ENCODE measurements at regions not wholly inside any gene's neighbourhood (a gene's known extent, or its start where the extent isn't known, plus 50 kb on each side); places are given as distances from the start of the nearest gene placed in this dataset.

DNA sequence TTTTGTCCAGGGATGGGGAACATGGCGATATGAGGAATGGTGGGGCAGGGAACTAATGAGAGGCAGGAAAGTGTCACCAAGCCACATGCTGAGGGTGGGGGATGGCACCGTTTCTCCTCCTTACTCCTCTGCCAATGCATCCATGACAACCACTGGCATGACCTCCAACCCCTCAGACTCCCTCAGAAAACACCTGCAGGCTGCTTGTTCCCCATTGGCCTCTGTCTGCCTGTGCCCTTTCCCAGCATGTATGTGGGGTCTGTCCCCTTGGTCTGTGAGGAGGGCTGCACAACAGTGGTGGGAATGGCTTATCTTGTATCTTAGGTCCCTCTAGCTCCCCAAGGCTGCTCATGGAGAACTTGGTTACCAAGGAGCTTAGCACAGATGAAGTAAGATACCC, 137.2 kb upstream of the NGF start:
- TF ChIP-seq, protein P1, sequence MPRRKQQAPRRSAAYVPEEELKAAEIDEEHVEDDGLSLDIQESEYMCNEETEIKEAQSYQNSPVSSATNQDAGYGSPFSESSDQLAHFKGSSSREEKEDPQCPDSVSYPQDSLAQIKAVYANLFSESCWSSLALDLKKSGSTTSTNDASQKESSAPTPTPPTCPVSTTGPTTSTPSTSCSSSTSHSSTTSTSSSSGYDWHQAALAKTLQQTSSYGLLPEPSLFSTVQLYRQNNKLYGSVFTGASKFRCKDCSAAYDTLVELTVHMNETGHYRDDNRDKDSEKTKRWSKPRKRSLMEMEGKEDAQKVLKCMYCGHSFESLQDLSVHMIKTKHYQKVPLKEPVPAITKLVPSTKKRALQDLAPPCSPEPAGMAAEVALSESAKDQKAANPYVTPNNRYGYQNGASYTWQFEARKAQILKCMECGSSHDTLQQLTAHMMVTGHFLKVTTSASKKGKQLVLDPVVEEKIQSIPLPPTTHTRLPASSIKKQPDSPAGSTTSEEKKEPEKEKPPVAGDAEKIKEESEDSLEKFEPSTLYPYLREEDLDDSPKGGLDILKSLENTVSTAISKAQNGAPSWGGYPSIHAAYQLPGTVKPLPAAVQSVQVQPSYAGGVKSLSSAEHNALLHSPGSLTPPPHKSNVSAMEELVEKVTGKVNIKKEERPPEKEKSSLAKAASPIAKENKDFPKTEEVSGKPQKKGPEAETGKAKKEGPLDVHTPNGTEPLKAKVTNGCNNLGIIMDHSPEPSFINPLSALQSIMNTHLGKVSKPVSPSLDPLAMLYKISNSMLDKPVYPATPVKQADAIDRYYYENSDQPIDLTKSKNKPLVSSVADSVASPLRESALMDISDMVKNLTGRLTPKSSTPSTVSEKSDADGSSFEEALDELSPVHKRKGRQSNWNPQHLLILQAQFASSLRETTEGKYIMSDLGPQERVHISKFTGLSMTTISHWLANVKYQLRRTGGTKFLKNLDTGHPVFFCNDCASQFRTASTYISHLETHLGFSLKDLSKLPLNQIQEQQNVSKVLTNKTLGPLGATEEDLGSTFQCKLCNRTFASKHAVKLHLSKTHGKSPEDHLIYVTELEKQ (tag by site-specific recombination; IDR thresholded peaks at IDR 0.05; ENCODE audit: borderline replicate concordance), result no peak
- no peak for TF ChIP-seq ZNF302 (tag by site-specific recombination; IDR thresholded peaks at IDR 0.05; ENCODE audit: low read depth)
- TF ChIP-seq ZNF133 (tag by site-specific recombination; IDR thresholded peaks at IDR 0.05), result no peak
- TF ChIP-seq ZNF324 (tag by site-specific recombination; IDR thresholded peaks at IDR 0.05), result no peak
- no peak for TF ChIP-seq SP7 (tag by site-specific recombination; IDR thresholded peaks at IDR 0.05)
- no peak for TF ChIP-seq ZNF610 (tag by site-specific recombination; IDR thresholded peaks at IDR 0.05; ENCODE audit: borderline replicate concordance)
- no peak for TF ChIP-seq SP2 (tag by site-specific recombination; IDR thresholded peaks at IDR 0.05)
- no peak for TF ChIP-seq ZNF830 (tag by site-specific recombination; IDR thresholded peaks at IDR 0.05; ENCODE audit: low read depth)
- no peak for TF ChIP-seq SCRT2 (tag by site-specific recombination; IDR thresholded peaks at IDR 0.05)
- no peak for TF ChIP-seq HOXC10 (CRISPR knock-in tag; IDR thresholded peaks at IDR 0.05)
- no peak for TF ChIP-seq ZSCAN16 (tag by site-specific recombination; IDR thresholded peaks at IDR 0.05)
- no peak for TF ChIP-seq ZNF391 (tag by site-specific recombination; IDR thresholded peaks at IDR 0.05; ENCODE audit: borderline replicate concordance, low read depth)
- TF ChIP-seq ZNF529 (tag by site-specific recombination; IDR thresholded peaks at IDR 0.05; ENCODE audit: insufficient replicate concordance), result no peak
- CTCF ChIA-PET, result interaction anchor here (0.6 to 0.8 kb wide), 2 partner anchors 32 to 120 kb away, joined by 3 read pairs; no protein-coding TSS in a partner anchor
- Histone ChIP-seq H3K4me1 (ENCODE audit: control insufficient read depth, insufficient read depth, low read length) (no peaks in the 10 kb centered on the region), H3K36me3 (ENCODE audit: control insufficient read depth in 2 of 2, insufficient read depth in 1 of 2, low read length in 2 of 2) (no peaks in the 10 kb centered on the region), H3K27ac (ENCODE audit: extremely low read depth, low read depth, low read length) (no peak overlapping the region), H3K9me3 (ENCODE audit: control insufficient read depth, insufficient read depth, low read depth, low read length) (no peaks in the 10 kb centered on the region), H3K4me3 (ENCODE audit: low read depth, low read length) (no peak overlapping the region)
- POLR2A ChIA-PET, result interaction anchor here (0.9 kb wide), 1 partner anchor 151 kb away, joined by 3 read pairs; no protein-coding TSS in a partner anchor

GRCh38 chr1:115473986-115474565, 136.0 kb upstream of the NGF start:
- Histone ChIP-seq H3K9me3 (ENCODE audit: control insufficient read depth, insufficient read depth, low read depth, low read length) (no peaks in the 10 kb centered on the region), H3K36me3 (ENCODE audit: control insufficient read depth in 2 of 2, insufficient read depth in 1 of 2, low read length in 2 of 2) (no peaks in the 10 kb centered on the region), H3K27ac (ENCODE audit: extremely low read depth, low read depth, low read length) (no peak overlapping the region), H3K4me3 (ENCODE audit: low read depth, low read length) (no peak overlapping the region), H3K4me1 (ENCODE audit: control insufficient read depth, insufficient read depth, low read length) (no peaks in the 10 kb centered on the region)
- ChIA-PET CTCF (interaction anchor here (0.6 kb wide), 1 partner anchor 172 kb away, joined by 3 read pairs; no protein-coding TSS in a partner anchor), POLR2A (no interaction called here)
- TF ChIP-seq ZNF518A (tag by site-specific recombination; conservative IDR thresholded peaks at IDR 0.05; ENCODE audit: low read depth), result no peak
